ENCODE measurements at regions not wholly inside any gene's neighbourhood (a gene's known extent, or its start where the extent isn't known, plus 50 kb on each side); places are given as distances from the start of the nearest gene placed in this dataset.

DNA sequence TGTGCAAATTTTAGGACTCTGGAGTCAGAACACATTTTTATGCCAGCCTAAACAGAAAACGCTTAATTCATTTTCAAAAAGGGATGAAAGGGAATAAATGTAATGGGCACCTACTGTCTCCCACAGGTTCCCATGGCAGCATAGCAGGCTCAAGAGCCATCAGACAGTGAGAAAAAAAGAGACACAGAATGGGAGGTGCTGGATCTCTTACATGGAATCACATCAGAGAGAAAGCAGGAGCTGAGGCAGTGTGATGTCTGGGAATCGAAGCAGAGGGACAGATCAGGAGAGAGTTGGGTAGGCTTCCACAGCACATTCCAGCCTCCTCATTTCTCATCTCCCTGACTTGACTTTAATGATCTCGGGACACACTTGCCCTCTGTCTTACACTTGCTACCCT is 684.3 kb downstream of the KCNJ3 start:
- Histone ChIP-seq H2AK5ac (ENCODE audit: low read depth, low read length) (no peak overlapping the region), H2BK5ac (ENCODE audit: low read depth, low read length) (no peak overlapping the region), H3K4me2 (ENCODE audit: insufficient read depth in 1 of 2, low read depth in 2 of 2, low read length in 2 of 2) (no peak overlapping the region), H3K27me3 (replicated peaks in 1 of 4; ENCODE audit: control insufficient read depth in 3 of 4, extremely low read depth in 1 of 4, insufficient read depth in 3 of 4, low read length in 3 of 4) (no peaks in the 10 kb centered on the region), H2BK15ac (ENCODE audit: low read length) (no peak overlapping the region), H4K8ac (ENCODE audit: extremely low read depth, insufficient read depth, low read length) (no peak overlapping the region), H4K91ac (replicated peaks; ENCODE audit: insufficient read length, low read length) (no peak overlapping the region), H3K9ac (replicated peaks in 1 of 4; ENCODE audit: extremely low read depth in 1 of 4, low read depth in 3 of 4, low read length in 3 of 4) (no peak overlapping the region), H2BK20ac (ENCODE audit: low read length) (no peak overlapping the region), H3K4me3 (ENCODE audit: extremely low read depth in 1 of 4, insufficient read depth in 2 of 4, low read depth in 3 of 4, low read length in 4 of 4) (no peak overlapping the region), H4K20me1 (replicated peaks in 1 of 2; ENCODE audit: control insufficient read depth in 1 of 2, insufficient read depth in 2 of 2, low read length in 2 of 2) (no peaks in the 10 kb centered on the region), H3K14ac (ENCODE audit: insufficient read length) (no peak overlapping the region), H3K23ac (ENCODE audit: insufficient read length) (no peak overlapping the region), H3K4me1 (replicated peaks in 1 of 4; ENCODE audit: control insufficient read depth in 3 of 4, insufficient read depth in 4 of 4, low read length in 3 of 4) (peaks cover 0 to 2% (median 0%) of the 10 kb centered on the region in 4 experiments; a peak in 1 of 7 replicates), H2AFZ (ENCODE audit: low read length) (peak overlapping the region; percentile 96; the same call in 1 of the 2 replicates), H3K23me2 (ENCODE audit: low read depth, low read length) (no peaks in the 10 kb centered on the region), H2BK12ac (ENCODE audit: low read depth, low read length) (no peak overlapping the region), H3K36me3 (ENCODE audit: control insufficient read depth in 2 of 4, insufficient read depth in 4 of 4, low read length in 3 of 4) (no peaks in the 10 kb centered on the region), H3K79me2 (ENCODE audit: control insufficient read depth in 1 of 2, insufficient read depth in 2 of 2, low read length in 2 of 2) (no peaks in the 10 kb centered on the region), H3K79me1 (ENCODE audit: low read depth, low read length) (no peaks in the 10 kb centered on the region), H3K9me3 (ENCODE audit: insufficient read depth in 2 of 2, low read depth in 1 of 2, low read length in 1 of 2) (no peaks in the 10 kb centered on the region), H3K4ac (replicated peaks; ENCODE audit: insufficient read length, low read depth, low read length) (no peak overlapping the region), H2BK120ac (replicated peaks; ENCODE audit: low read depth, low read length) (no peak overlapping the region), H4K5ac (ENCODE audit: insufficient read length, low read depth, low read length) (no peak overlapping the region), H3K56ac (replicated peaks; ENCODE audit: insufficient read length, low read depth, low read length) (no peak overlapping the region), H3K18ac (ENCODE audit: extremely low read depth, low read length) (no peak overlapping the region), H3K27ac (ENCODE audit: low read depth, low read length) (no peak overlapping the region)
- POLR2A ChIA-PET (ENCODE audit: partially characterized antibody) = no interaction called here
- no peak for DNase-seq (ENCODE audit: low read depth in 1 of 2, low spot score in 2 of 2)
- 84% methylated on average over 3 of the region's 3 CpGs; no CpG with 5 or more reads in 1 of the 2 experiments for WGBS, 2 experiments (ENCODE audit: extremely low coverage in 1 of 2, insufficient coverage in 1 of 2, insufficient read length in 1 of 2, insufficient replicate concordance in 2 of 2, low coverage in 1 of 2, low lambda C conversion rate in 2 of 2, missing lambda C conversion rate in 1 of 2)
- FAIRE-seq = no peak
- CTCF ChIA-PET (ENCODE audit: partially characterized antibody) = interaction anchor here (0.5 to 0.9 kb wide), 3 partner anchors 433 to 641 kb away, joined by 3 read pairs; no protein-coding TSS in a partner anchor
- no peak for TF ChIP-seq CHD1 (IDR thresholded peaks at IDR 0.05; ENCODE audit: low read depth, low read length)
- TF ChIP-seq TAF7 (optimal IDR thresholded peaks at IDR 0.05; ENCODE audit: borderline replicate concordance, low read depth, low read length) = no peak
- no peak for TF ChIP-seq HDAC2 (IDR thresholded peaks at IDR 0.05; ENCODE audit: borderline replicate concordance in 1 of 2, low read depth in 2 of 2, low read length in 2 of 2)
- TF ChIP-seq KDM5A (IDR thresholded peaks at IDR 0.05; ENCODE audit: low read length) = no peak
- no peak for TF ChIP-seq RAD21 (IDR thresholded peaks at IDR 0.05 in 1 of 2, conservative IDR thresholded peaks at IDR 0.05 in 1 of 2; ENCODE audit: low read depth in 2 of 2, low read length in 2 of 2)
- no peak for TF ChIP-seq RXRA (IDR thresholded peaks at IDR 0.05; ENCODE audit: insufficient read depth, low read depth, low read length)
- TF ChIP-seq TEAD4 (IDR thresholded peaks at IDR 0.05; ENCODE audit: low read depth, low read length) = no peak
- TF ChIP-seq RFX5 (IDR thresholded peaks at IDR 0.05; ENCODE audit: borderline replicate concordance, low read depth, low read length) = no peak
- TF ChIP-seq EP300 (IDR thresholded peaks at IDR 0.05; ENCODE audit: borderline replicate concordance in 1 of 2, low read depth in 2 of 2, low read length in 2 of 2) = no peak
- no peak for TF ChIP-seq POLR2A (IDR thresholded peaks at IDR 0.05; ENCODE audit: control extremely low read depth in 1 of 2, low read depth in 2 of 2, low read length in 2 of 2)
- no peak for TF ChIP-seq TBP (IDR thresholded peaks at IDR 0.05; ENCODE audit: low read depth, low read length)
- TF ChIP-seq, protein P1, sequence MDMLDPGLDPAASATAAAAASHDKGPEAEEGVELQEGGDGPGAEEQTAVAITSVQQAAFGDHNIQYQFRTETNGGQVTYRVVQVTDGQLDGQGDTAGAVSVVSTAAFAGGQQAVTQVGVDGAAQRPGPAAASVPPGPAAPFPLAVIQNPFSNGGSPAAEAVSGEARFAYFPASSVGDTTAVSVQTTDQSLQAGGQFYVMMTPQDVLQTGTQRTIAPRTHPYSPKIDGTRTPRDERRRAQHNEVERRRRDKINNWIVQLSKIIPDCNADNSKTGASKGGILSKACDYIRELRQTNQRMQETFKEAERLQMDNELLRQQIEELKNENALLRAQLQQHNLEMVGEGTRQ (IDR thresholded peaks at IDR 0.05; ENCODE audit: low read length) = no peak
- no peak for TF ChIP-seq TAF1 (IDR thresholded peaks at IDR 0.05; ENCODE audit: low read depth, low read length)
- no peak for TF ChIP-seq CHD2 (IDR thresholded peaks at IDR 0.05; ENCODE audit: low read length)

Data from H1 (cell line).